GM23338 (cell line): ENCODE measurements at regions not wholly inside any gene's neighbourhood (a gene's known extent, or its start where the extent isn't known, plus 50 kb on each side); places are given as distances from the start of the nearest gene placed in this dataset.

Experiments
- ATAC-seq: fragments of 200-7000 bp; cut with Tn5 transposase; 3 replicates; pipeline ENCODE4 v1.9.1; 2020
- DNase-seq: peaks from one replicate; pipeline ENCODE4 v3.0.0-alpha.2; 2015; ENCODE audit warnings: low spot score
- H2AFZ ChIP-seq: fragments of 200-600 bp; sonication (generic); 2 replicates; pipeline ENCODE4 v1.8.0; 2016; ENCODE audit warnings: antibody characterized with exemption, mild to moderate bottlenecking, moderate library complexity
- H3F3A ChIP-seq: fragments of 200-600 bp; sonication (generic); replicated peaks from 2 replicates; pipeline ENCODE4 v1.8.0; 2017; ENCODE audit warnings: antibody characterized with exemption, mixed run types, low read depth
- H3K27ac ChIP-seq: fragments of 200-600 bp; sonication (generic); 2 replicates; pipeline ENCODE4 v1.6.1; 2016; ENCODE audit warnings: low read depth
- H3K27me3 ChIP-seq: fragments of 200-600 bp; sonication (generic); 2 replicates; pipeline ENCODE4 v1.8.0; 2016; ENCODE audit warnings: mild to moderate bottlenecking, mixed run types, moderate library complexity; ENCODE audit not compliant: insufficient read depth
- H3K36me3 ChIP-seq: fragments of 200-600 bp; sonication (generic); 2 replicates; pipeline ENCODE4 v1.8.0; 2016; ENCODE audit warnings: mild to moderate bottlenecking; ENCODE audit not compliant: insufficient read depth
- H3K4me1 ChIP-seq: fragments of 200-600 bp; sonication (generic); 2 replicates; pipeline ENCODE4 v1.8.0; 2016; ENCODE audit warnings: mild to moderate bottlenecking, moderate library complexity; ENCODE audit not compliant: insufficient read depth
- H3K4me2 ChIP-seq: fragments of 200-600 bp; sonication (generic); 2 replicates; pipeline ENCODE4 v1.7.1; 2017; ENCODE audit warnings: mixed run types
- H3K4me3 ChIP-seq: fragments of 200-600 bp; sonication (generic); 2 replicates; pipeline ENCODE4 v1.6.1; 2016; ENCODE audit warnings: mixed run types
- H3K79me2 ChIP-seq: fragments of 200-600 bp; sonication (generic); replicated peaks from 2 replicates; pipeline ENCODE4 v1.8.0; 2017; ENCODE audit warnings: mild to moderate bottlenecking; ENCODE audit not compliant: insufficient read depth
- H3K9me2 ChIP-seq: fragments of 200-600 bp; sonication (generic); 2 replicates; pipeline ENCODE4 v1.8.0; 2017; ENCODE audit not compliant: insufficient read depth
- H4K20me1 ChIP-seq: fragments of 200-600 bp; sonication (generic); replicated peaks from 2 replicates; pipeline ENCODE4 v1.8.0; 2017; ENCODE audit warnings: mild to moderate bottlenecking; ENCODE audit not compliant: insufficient read depth
- H3K27ac Mint-ChIP-seq: 2 replicates; pipeline ENCODE4 v1.8.0; 2020; ENCODE audit warnings: inconsistent platforms, mild to moderate bottlenecking, moderate library complexity, mixed read lengths
- H3K27me3 Mint-ChIP-seq: 3 replicates; pipeline ENCODE4 v1.8.0; 2022; ENCODE audit warnings: low read depth, mild to moderate bottlenecking, moderate library complexity, mixed read lengths, inconsistent platforms; ENCODE audit not compliant: insufficient read depth, poor library complexity
- H3K36me3 Mint-ChIP-seq: 3 replicates; pipeline ENCODE4 v1.8.0; 2021; ENCODE audit warnings: low read depth, mild to moderate bottlenecking, inconsistent platforms, moderate library complexity, mixed read lengths
- H3K4me1 Mint-ChIP-seq: 3 replicates; pipeline ENCODE4 v1.8.0; 2020; ENCODE audit warnings: mild to moderate bottlenecking, inconsistent platforms, mixed read lengths
- H3K4me3 Mint-ChIP-seq: 3 replicates; pipeline ENCODE4 v1.8.0; 2021; ENCODE audit warnings: moderate library complexity, mild to moderate bottlenecking, inconsistent platforms, mixed read lengths
- H3K9me3 Mint-ChIP-seq: 3 replicates; pipeline ENCODE4 v1.8.0; 2020; ENCODE audit warnings: moderate library complexity, mild to moderate bottlenecking, inconsistent platforms, mixed read lengths
- CREB1 ChIP-seq: fragments of 250-450 bp; sonication (Bioruptor Pico); IDR thresholded peaks from 2 replicates; pipeline ENCODE4 v1.5.0; 2020; ENCODE audit warnings: low read depth, mild to moderate bottlenecking, moderate library complexity
- EZH2 ChIP-seq: fragments of 200-600 bp; sonication (generic); IDR thresholded peaks from one replicate; pipeline ENCODE4 v1.8.0; 2017; ENCODE audit warnings: antibody characterized with exemption, mild to moderate bottlenecking, low read depth; ENCODE audit not compliant: unreplicated experiment
- JUNB ChIP-seq: IDR thresholded peaks from one replicate; pipeline ENCODE4 v1.6.1; 2016; ENCODE audit warnings: antibody characterized with exemption; ENCODE audit not compliant: unreplicated experiment
- NANOG ChIP-seq: IDR thresholded peaks from 2 replicates; pipeline ENCODE4 v1.6.1; 2016; ENCODE audit warnings: antibody characterized with exemption, borderline replicate concordance
- POLR2AphosphoS5 ChIP-seq: IDR thresholded peaks from 2 replicates; pipeline ENCODE4 v1.6.1; 2016; ENCODE audit warnings: antibody characterized with exemption, low read depth
- ZNF114 ChIP-seq: fragments of 250-450 bp; sonication (Bioruptor Pico); IDR thresholded peaks from 2 replicates; pipeline ENCODE4 v1.5.0; 2020; ENCODE audit warnings: mild to moderate bottlenecking, moderate library complexity
- ZNF331 ChIP-seq: fragments of 250-450 bp; sonication (Bioruptor Pico); IDR thresholded peaks from 2 replicates; pipeline ENCODE4 v1.5.0; 2020; ENCODE audit warnings: low read depth, mild to moderate bottlenecking, moderate library complexity
- TF ChIP-seq, protein P1 (sequence below): IDR thresholded peaks from 2 replicates; pipeline ENCODE4 v1.6.1; 2016; ENCODE audit warnings: antibody characterized with exemption
- TF ChIP-seq, protein P2 (sequence below): IDR thresholded peaks from one replicate; pipeline ENCODE4 v1.6.1; 2018; ENCODE audit warnings: antibody characterized with exemption; ENCODE audit not compliant: unreplicated experiment
- TF ChIP-seq, protein P3 (sequence below), 2 experiments: fragments of 200-600 bp in 1 of 2; sonication (generic) in 1 of 2; conservative IDR thresholded peaks; 2 replicates each; pipeline versions ENCODE4 v1.5.1 to v1.6.1; 2016 to 2017; ENCODE audit warnings: antibody characterized with exemption in 2 of 2, low read depth in 2 of 2, mild to moderate bottlenecking in 2 of 2, moderate library complexity in 1 of 2
- TF ChIP-seq, protein P4 (sequence below): fragments of 250-450 bp; sonication (Bioruptor Pico); IDR thresholded peaks from 2 replicates; pipeline ENCODE4 v1.5.0; 2020; ENCODE audit warnings: mild to moderate bottlenecking, moderate library complexity

DNA sequence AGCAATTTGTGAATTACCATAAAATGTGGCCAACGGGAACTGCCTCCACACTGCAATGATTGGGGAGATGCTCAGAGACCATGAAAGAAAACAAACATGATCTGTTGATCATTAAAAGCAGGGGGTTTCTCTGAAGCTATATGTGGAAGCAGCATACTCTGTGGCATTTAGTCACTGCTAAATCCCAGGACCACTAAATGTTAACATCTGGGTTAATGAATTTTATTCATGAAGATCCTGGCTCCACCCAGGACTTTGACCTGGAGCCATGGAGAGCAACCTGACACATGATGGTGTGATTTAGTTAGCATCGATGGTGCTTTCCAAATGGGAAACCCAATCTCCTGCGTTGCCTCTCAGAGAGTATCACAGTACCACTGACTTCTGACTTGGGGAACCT is 497.8 kb downstream of the AGTPBP1 start:
- no peaks in the 10 kb centered on the region for H3F3A ChIP-seq
- Mint-ChIP-seq H3K27ac (no peak overlapping the region), H3K27me3 (no peaks in the 10 kb centered on the region), H3K4me3 (no peak overlapping the region), H3K9me3 (peaks cover 6% of the 10 kb centered on the region; the same call in 2 of the 3 replicates), H3K36me3 (no peaks in the 10 kb centered on the region), H3K4me1 (peaks cover 4% of the 10 kb centered on the region; the same call in 1 of the 3 replicates)
- peaks cover 5% of the 10 kb centered on the region for H3K9me2 ChIP-seq
- no peaks in the 10 kb centered on the region for H3K79me2 ChIP-seq
- no peak for TF ChIP-seq NANOG
- no peak for TF ChIP-seq CREB1 (CRISPR knock-in tag)
- TF ChIP-seq, protein P1, sequence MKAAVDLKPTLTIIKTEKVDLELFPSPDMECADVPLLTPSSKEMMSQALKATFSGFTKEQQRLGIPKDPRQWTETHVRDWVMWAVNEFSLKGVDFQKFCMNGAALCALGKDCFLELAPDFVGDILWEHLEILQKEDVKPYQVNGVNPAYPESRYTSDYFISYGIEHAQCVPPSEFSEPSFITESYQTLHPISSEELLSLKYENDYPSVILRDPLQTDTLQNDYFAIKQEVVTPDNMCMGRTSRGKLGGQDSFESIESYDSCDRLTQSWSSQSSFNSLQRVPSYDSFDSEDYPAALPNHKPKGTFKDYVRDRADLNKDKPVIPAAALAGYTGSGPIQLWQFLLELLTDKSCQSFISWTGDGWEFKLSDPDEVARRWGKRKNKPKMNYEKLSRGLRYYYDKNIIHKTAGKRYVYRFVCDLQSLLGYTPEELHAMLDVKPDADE = no peak
- TF ChIP-seq, protein P2, sequence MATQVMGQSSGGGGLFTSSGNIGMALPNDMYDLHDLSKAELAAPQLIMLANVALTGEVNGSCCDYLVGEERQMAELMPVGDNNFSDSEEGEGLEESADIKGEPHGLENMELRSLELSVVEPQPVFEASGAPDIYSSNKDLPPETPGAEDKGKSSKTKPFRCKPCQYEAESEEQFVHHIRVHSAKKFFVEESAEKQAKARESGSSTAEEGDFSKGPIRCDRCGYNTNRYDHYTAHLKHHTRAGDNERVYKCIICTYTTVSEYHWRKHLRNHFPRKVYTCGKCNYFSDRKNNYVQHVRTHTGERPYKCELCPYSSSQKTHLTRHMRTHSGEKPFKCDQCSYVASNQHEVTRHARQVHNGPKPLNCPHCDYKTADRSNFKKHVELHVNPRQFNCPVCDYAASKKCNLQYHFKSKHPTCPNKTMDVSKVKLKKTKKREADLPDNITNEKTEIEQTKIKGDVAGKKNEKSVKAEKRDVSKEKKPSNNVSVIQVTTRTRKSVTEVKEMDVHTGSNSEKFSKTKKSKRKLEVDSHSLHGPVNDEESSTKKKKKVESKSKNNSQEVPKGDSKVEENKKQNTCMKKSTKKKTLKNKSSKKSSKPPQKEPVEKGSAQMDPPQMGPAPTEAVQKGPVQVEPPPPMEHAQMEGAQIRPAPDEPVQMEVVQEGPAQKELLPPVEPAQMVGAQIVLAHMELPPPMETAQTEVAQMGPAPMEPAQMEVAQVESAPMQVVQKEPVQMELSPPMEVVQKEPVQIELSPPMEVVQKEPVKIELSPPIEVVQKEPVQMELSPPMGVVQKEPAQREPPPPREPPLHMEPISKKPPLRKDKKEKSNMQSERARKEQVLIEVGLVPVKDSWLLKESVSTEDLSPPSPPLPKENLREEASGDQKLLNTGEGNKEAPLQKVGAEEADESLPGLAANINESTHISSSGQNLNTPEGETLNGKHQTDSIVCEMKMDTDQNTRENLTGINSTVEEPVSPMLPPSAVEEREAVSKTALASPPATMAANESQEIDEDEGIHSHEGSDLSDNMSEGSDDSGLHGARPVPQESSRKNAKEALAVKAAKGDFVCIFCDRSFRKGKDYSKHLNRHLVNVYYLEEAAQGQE = no peak
- TF ChIP-seq, protein P3, sequence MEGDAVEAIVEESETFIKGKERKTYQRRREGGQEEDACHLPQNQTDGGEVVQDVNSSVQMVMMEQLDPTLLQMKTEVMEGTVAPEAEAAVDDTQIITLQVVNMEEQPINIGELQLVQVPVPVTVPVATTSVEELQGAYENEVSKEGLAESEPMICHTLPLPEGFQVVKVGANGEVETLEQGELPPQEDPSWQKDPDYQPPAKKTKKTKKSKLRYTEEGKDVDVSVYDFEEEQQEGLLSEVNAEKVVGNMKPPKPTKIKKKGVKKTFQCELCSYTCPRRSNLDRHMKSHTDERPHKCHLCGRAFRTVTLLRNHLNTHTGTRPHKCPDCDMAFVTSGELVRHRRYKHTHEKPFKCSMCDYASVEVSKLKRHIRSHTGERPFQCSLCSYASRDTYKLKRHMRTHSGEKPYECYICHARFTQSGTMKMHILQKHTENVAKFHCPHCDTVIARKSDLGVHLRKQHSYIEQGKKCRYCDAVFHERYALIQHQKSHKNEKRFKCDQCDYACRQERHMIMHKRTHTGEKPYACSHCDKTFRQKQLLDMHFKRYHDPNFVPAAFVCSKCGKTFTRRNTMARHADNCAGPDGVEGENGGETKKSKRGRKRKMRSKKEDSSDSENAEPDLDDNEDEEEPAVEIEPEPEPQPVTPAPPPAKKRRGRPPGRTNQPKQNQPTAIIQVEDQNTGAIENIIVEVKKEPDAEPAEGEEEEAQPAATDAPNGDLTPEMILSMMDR (conservative IDR thresholded peaks at IDR 0.05; ENCODE audit: low read depth in 2 of 2) = no peak
- no peak for TF ChIP-seq ZNF114 (CRISPR knock-in tag)
- TF ChIP-seq POLR2AphosphoS5 = no peak
- no peak for TF ChIP-seq EZH2
- TF ChIP-seq JUNB = no peak
- TF ChIP-seq, protein P4, sequence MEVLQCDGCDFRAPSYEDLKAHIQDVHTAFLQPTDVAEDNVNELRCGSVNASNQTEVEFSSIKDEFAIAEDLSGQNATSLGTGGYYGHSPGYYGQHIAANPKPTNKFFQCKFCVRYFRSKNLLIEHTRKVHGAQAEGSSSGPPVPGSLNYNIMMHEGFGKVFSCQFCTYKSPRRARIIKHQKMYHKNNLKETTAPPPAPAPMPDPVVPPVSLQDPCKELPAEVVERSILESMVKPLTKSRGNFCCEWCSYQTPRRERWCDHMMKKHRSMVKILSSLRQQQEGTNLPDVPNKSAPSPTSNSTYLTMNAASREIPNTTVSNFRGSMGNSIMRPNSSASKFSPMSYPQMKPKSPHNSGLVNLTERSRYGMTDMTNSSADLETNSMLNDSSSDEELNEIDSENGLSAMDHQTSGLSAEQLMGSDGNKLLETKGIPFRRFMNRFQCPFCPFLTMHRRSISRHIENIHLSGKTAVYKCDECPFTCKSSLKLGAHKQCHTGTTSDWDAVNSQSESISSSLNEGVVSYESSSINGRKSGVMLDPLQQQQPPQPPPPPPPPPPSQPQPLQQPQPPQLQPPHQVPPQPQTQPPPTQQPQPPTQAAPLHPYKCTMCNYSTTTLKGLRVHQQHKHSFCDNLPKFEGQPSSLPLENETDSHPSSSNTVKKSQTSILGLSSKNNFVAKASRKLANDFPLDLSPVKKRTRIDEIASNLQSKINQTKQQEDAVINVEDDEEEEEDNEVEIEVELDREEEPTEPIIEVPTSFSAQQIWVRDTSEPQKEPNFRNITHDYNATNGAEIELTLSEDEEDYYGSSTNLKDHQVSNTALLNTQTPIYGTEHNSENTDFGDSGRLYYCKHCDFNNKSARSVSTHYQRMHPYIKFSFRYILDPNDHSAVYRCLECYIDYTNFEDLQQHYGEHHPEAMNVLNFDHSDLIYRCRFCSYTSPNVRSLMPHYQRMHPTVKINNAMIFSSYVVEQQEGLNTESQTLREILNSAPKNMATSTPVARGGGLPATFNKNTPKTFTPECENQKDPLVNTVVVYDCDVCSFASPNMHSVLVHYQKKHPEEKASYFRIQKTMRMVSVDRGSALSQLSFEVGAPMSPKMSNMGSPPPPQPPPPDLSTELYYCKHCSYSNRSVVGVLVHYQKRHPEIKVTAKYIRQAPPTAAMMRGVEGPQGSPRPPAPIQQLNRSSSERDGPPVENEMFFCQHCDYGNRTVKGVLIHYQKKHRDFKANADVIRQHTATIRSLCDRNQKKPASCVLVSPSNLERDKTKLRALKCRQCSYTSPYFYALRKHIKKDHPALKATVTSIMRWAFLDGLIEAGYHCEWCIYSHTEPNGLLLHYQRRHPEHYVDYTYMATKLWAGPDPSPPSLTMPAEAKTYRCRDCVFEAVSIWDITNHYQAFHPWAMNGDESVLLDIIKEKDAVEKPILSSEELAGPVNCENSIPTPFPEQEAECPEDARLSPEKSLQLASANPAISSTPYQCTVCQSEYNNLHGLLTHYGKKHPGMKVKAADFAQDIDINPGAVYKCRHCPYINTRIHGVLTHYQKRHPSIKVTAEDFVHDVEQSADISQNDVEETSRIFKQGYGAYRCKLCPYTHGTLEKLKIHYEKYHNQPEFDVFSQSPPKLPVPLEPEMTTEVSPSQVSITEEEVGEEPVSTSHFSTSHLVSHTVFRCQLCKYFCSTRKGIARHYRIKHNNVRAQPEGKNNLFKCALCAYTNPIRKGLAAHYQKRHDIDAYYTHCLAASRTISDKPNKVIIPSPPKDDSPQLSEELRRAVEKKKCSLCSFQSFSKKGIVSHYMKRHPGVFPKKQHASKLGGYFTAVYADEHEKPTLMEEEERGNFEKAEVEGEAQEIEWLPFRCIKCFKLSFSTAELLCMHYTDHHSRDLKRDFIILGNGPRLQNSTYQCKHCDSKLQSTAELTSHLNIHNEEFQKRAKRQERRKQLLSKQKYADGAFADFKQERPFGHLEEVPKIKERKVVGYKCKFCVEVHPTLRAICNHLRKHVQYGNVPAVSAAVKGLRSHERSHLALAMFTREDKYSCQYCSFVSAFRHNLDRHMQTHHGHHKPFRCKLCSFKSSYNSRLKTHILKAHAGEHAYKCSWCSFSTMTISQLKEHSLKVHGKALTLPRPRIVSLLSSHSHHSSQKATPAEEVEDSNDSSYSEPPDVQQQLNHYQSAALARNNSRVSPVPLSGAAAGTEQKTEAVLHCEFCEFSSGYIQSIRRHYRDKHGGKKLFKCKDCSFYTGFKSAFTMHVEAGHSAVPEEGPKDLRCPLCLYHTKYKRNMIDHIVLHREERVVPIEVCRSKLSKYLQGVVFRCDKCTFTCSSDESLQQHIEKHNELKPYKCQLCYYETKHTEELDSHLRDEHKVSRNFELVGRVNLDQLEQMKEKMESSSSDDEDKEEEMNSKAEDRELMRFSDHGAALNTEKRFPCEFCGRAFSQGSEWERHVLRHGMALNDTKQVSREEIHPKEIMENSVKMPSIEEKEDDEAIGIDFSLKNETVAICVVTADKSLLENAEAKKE (CRISPR knock-in tag) = no peak
- no peak for TF ChIP-seq ZNF331 (CRISPR knock-in tag)
- no peak overlapping the region for H2AFZ ChIP-seq
- H3K27me3 ChIP-seq = no peaks in the 10 kb centered on the region
- no peaks in the 10 kb centered on the region for H3K36me3 ChIP-seq
- no peak overlapping the region for H3K4me2 ChIP-seq
- no peaks in the 10 kb centered on the region for H4K20me1 ChIP-seq
- ATAC-seq (no peak), DNase-seq (no peak)
- H3K4me1 ChIP-seq = no peaks in the 10 kb centered on the region
- H3K27ac ChIP-seq = no peak overlapping the region
- H3K4me3 ChIP-seq = no peak overlapping the region
